DLD1 (cell line): ENCODE measurements at regions not wholly inside any gene's neighbourhood (a gene's known extent, or its start where the extent isn't known, plus 50 kb on each side); places are given as distances from the start of the nearest gene placed in this dataset.

Source experiments
- in situ Hi-C: cut with HindIII; loops from 2 replicates; pipeline ENCODE4 v1.10.0; 2017; ENCODE audit warnings: low sequenced_read_pairs

- in situ Hi-C loops, result no loop called here
These were observed 98.0 kb upstream of the E2F7 start for GRCh38 chr12:77163074-77164038.

- in situ Hi-C loops, result no loop called here
These were observed 96.6 kb upstream of the E2F7 start for GRCh38 chr12:77161944-77162343.

GRCh38 chr12:77160931-77161330 lies 95.6 kb upstream of the E2F7 start:
- in situ Hi-C loops, result no loop called here

GRCh38 chr12:77153706-77154105 lies 88.3 kb upstream of the E2F7 start:
- in situ Hi-C loops, result no loop called here

- in situ Hi-C loops, result no loop called here
These were observed 87.3 kb upstream of the E2F7 start for GRCh38 chr12:77152623-77153193.

- in situ Hi-C loops, result no loop called here
These were observed 85.7 kb upstream of the E2F7 start for GRCh38 chr12:77151030-77151429.

GRCh38 chr12:77133566-77133965 lies 68.2 kb upstream of the E2F7 start:
- in situ Hi-C loops, result no loop called here

GRCh38 chr12:77131977-77132490 lies 66.7 kb upstream of the E2F7 start:
- in situ Hi-C loops, result no loop called here

GRCh38 chr12:77130193-77130592 lies 64.8 kb upstream of the E2F7 start:
- in situ Hi-C loops, result no loop called here

GRCh38 chr12:77124767-77125166 lies 59.4 kb upstream of the E2F7 start:
- in situ Hi-C loops, result no loop called here

GRCh38 chr12:77122661-77123060 lies 57.3 kb upstream of the E2F7 start:
- in situ Hi-C loops, result no loop called here

GRCh38 chr12:77122236-77122635 lies 56.9 kb upstream of the E2F7 start:
- in situ Hi-C loops, result no loop called here

GRCh38 chr12:77120156-77121085 lies 55.1 kb upstream of the E2F7 start:
- in situ Hi-C loops, result no loop called here

GRCh38 chr12:77118696-77119095 lies 53.3 kb upstream of the E2F7 start:
- in situ Hi-C loops, result no loop called here

GRCh38 chr12:77116277-77116676 lies 50.9 kb upstream of the E2F7 start:
- in situ Hi-C loops, result no loop called here

- in situ Hi-C loops, result no loop called here
These were observed 50.1 kb upstream of the E2F7 start for GRCh38 chr12:77115471-77115870.
